ENCODE measurements at regions not wholly inside any gene's neighbourhood (a gene's known extent, or its start where the extent isn't known, plus 50 kb on each side); places are given as distances from the start of the nearest gene placed in this dataset.
A peak's percentile ranks its signal among the peaks of the same experiment; 100 is the strongest.

DNA sequence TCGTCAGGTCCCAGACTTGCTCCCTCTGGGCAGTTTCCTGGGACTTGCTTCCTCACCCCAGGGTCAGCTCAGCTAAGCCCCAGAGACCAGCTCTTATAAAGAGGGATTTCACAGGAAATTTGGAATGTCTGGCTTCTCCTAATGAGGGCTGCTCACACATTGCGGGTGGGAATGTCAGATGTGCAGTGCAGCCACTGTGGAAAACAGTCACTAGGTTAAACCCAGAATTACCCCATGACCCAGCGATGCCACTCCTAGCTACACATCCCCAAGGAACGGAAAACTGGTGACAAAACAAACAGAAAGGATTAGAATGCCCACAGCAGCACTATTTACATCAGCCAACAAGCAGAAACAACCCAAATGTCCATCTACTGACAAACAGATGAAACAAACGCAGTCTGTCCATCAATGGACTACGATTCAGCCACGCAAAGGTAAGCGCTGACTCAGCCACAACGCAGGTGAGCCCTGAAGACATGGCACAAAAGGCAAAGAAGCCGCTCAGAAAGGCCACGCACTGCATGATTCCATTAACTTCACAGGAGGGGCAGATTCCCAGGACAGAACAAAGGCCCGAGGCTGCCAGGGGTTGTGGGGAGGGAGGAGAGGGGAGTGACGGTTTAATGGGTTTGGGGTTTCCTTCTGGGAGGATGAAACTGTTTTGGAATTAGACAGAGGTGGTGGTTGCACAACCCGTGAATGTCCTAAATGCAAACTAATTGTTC, 63.0 kb downstream of the NCOR2 start:
- DNase-seq: no peak

DNA sequence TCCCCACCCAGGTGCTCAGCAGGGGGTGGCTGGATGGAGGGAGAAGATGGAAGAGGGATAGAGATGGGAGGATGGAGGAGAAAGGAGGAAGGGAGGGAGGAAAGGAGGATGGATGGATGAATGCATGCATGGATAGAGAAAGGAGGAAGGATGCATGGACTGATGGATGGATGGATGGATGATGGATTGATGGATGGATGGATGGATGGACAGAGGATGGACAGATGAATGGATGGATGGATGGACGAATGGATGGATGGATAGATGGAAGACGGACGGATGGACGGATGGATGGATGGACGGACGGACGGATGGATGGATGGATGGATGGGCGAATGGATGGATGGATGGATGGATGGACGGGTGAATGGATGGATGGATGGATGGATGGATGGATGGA, 64.1 kb downstream of the NCOR2 start:
- DNase-seq: no peak

DNA sequence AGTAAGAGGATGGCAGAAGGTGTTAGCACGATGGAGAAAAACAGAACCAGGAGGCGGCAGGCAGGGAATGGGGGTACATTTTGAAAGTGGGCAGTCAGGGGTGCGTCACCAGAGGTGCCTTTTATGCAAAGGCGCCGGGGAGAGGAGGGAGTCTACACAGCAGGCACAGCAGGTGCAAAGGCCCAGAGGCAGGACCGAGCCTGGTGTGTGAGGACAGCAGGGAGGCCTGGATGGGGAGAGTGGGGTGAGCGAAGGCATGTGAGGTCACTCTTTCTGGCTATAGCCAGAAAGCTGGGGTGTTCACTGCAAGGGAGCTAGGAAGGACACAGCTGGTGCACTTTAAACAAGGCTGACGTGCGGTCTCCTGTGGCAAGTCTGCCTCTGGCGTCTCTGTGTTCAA, 65.0 kb downstream of the NCOR2 start:
- no peak for DNase-seq

DNA sequence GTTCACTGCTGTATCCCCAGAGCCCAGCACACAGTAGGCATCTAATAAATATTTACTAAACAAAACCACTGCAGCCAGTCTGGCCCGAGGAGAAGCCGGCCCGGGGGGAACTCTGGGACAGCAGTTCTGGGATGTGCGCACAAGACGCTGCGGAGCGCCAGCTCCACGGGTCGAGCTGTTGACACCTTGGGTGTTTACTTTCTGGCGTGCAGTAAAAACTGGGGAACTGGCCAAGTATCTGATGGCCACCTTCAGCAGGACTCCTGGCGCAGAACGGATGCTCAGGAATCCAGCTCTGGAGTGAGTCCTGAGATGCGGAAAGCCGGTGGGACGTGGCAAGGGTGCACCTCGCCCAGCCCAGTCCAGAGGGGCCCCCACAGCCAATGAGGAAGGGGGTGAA, 65.6 kb downstream of the NCOR2 start:
- DNase-seq: no peak

DNA sequence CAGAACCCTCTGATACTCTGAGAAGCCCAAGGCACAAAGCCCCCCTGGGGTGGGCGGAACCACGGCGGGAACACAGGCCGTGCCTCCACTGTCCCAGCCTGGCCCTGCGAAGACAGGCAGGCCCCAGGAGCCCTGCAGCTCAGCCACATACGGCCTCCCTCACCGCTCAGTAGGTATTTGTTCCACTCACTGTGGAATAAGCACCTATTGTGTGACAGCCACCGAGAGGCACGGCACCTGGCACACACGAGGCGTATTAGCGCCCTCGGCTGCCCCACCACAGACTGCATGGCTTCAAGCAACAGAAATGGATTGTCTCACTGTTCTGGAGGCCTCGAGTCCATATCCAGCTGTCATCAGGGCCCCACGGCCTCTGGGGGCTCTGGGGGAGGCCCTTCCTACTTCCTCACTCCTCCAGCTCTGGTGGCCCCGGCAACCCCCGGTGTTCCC, 66.3 kb downstream of the NCOR2 start:
- DNase-seq: no peak

DNA sequence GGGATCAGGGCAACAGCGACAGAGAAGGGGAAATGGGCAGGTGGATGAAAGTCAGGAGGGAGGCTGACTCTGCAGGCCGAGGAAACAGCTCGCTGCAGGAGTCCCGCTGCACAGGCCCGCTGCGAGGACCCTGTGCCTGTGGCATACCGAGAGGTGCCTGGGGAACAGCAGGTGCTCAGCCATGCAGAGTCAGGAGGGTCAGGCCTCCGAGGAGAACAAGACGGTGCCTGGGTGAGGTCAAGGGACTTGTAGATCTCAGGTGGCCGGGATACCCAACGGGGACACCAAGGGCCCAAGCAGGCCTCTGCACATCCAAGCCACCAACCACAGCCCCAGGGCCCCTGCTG, 67.5 kb downstream of the NCOR2 start:
- no peak for DNase-seq

DNA sequence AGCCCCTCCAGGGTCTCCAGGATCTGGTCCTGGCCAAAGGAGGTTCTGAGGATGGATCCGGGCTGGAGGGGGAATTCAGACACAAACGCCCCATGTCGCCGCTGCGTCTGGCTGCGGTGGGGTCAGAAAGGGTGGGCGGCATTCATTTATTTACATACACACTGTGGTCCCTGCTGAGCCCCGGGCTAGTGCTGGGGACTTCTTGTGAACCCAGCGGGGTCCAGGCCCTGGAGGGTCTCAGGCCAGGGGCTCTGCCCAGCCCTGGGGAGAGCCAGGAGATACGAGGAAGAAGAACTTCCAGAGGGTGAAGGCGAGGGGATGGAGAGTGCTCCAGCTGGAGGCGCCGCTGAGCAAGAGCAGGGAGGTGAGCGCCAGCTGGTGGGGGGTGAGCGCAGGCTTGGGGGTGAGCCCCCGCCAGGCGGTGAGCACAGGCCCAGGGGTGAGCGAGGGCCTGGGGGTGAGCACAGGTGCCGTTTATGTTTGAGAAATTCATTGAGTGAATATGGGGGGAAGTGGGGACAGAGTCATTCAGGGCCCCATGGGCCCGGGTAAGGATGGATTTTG, 68.1 kb downstream of the NCOR2 start:
- no peak for DNase-seq

DNA sequence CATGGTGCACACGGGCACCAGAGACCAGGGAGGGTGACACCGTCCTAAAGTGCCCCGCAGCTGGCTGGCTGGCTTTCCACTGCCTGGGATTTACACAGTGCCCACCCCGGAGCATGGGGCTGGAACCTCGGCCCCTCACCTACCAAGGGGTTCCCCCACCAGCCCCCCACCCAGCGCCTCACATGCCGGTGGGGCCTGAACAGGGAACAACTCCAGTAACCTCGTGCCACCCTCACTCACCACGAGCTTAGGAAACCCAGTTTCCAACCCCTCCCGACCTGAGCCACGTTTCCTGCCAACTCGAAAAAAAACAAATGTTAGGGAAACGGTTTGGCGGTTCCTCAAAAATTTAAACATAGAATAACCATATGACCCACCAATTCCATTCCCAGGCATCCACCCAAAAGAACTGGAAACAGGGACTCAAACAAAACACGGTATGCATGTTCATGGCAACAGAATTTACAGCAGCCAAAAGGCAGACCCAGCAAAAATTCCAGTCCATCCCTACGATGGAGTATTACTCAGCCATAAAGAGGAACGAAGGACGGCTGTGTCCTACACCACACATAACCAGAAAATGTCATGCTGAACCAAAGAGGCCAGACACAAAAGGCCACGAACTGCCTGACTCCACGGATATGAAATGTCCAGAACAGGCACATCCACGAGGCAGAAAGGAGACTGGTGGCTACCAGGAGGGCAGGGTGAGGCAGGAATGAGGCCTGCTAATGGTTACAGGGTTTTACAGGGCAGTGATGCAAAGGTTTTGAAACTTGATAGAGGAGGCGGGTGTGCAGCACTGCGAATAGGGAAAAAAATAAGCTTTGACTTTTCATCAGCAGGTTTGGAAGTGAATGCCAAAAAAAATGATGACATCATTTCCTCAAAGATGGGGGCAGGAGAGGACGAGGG, 68.9 kb downstream of the NCOR2 start:
- no peak for DNase-seq

DNA sequence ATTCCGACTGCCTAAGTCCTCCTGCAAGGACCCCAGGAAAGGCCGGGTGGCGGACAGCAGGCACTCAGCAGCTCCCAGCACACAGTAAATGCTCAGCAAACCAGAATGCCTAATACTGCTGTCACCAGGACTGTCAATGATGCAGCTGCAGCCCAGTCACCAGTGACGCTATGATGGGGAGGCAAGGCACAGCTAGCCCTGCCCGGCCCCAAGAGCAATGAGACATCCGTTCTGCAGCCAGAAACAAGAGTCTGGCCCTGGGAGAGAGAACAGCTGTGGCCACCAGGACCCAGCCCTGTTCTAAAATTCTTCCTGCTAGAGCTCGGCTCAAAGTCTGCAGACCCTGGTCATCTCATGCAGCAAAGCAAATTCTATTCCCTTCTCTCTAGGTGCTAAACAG, 69.8 kb downstream of the NCOR2 start:
- no peak for DNase-seq

DNA sequence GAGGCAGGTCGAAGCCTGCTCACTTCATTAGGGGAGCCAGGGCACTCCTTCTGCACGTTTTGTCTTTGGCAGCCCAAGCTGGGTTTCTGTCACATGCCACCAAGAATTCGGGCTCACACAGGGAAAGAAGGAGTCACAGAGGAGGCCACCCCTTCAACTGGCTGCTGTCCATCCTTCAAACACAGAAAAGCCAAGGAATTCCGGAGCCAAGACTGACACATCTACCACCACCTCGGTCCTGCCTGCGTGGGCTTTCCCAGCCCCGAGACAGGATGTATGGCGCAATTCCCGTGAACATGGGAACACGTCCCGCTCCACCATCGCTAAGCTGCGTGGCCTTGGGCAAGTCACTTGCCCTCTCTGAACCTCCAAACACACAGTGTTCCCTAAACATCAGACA, 70.4 kb downstream of the NCOR2 start:
- no peak for DNase-seq

DNA sequence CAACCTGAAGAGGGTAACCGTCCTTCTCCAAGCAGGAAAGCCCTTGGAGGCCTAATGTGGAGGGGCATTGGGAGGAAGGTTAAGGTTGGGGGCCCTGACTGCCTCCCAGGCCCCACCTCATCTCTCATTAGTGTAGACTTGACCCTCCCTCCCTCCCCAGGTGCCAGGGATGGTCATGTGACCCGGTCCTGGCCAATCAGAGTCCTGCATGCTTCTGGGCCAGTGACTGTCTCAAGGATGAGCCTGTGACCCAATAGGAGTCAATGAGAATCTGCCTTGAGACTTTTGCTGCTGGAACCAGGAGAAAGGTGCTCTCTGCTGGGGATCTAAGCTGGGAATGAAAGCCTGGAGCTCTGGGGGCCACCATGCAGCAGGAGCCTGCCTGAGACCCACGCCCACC, 70.8 kb downstream of the NCOR2 start:
- DNase-seq: peak; percentile 18

DNA sequence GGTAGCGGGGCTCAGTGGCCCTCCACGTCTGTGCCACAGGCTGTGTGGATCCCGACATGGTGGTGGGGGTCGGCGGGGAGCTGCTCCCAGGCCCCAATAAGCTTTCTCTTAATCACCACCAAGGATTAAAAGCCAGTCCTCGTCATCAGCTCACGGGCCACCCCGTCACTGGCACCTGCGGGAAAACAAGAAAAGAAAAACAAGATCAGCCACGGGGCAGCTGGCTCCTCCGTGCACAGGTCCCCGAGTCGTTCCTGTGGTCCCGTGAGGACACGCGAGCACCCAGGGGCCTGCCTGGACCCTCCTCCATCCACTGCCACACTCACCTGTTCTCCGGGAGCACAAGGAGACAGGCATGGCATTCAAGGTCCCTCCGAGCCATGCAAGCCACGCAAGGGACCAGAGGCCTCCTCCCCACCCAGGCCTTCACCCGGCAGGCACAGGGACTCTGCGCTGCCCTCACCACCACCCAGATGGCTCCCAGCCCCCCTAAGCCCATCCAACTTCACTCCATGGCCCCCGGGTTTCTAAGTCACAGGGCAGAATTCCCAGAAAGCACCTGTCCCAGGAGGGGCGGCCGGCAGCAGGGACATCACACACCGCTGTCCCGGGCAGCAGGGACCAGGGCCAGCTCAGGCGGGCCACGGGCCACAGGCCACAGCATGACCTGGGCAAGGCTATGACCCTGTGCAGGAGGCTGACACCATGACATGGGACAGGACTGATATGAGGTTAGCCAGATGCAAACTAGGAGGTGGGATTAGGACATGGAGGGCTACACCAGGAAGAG, 72.0 kb downstream of the NCOR2 start:
- no peak for DNase-seq

DNA sequence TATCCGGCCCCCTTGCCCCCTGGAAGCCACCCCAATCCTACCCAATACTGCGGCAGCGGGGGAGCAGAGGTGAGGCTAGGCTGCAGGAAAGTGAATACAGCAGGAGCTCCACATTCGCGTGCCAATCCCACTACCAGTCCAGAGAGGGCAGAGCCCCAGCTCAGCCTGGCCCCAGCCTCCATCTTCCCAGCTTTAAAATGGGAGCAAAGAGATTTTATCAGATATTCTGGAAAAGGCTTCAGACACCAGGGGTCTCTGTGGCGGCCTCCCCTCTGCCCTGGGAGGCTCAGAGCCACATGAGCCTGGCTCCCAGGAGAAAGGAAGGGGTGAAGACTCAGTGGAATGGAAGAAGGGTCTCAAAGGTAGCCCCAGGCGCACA, 72.7 kb downstream of the NCOR2 start:
- no peak for DNase-seq

DNA sequence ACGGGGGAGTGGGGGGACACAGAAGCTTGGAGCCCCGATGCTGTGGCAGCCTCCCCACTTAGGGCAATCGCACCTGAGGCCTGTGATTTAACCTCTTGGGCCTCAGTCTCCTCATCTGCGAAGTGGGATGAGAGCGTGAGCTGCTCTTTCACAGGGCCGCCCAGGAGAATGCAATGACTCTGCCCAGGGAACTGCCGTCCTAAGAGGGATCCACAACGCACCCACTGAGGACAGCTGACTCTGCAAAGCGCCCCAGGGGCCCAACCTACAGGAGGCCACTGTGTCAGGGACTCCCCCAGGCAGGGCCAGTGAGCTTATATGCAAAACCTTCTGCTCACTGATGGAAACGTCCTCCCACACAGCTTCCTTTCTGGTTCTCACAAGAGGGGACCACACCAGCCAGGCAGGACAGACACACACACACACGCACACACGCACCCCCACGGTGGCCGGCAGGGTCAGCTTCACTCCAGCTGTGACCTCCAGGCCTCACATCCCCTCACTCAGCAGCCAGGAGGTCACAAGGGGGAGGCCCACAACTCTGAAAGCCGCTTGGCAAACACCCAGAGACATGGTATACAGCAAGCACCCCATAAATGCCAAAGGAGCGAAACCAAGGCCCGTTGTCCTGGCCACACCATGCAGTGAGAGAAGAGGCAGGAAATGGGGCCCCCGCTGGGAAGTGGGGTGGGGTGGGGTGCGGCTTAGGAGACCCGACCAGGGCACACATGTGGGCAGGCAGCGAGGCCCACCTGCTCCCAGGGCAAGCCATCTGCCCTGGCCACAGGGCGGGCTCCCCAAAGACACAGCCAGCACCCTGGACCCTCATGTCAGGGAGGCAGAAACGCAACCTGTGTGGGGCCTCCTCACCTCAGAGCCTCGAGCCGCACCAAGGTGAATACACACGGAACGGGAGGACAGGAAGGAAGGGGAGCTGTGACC, 73.3 kb downstream of the NCOR2 start:
- peak; percentile 66 for DNase-seq

DNA sequence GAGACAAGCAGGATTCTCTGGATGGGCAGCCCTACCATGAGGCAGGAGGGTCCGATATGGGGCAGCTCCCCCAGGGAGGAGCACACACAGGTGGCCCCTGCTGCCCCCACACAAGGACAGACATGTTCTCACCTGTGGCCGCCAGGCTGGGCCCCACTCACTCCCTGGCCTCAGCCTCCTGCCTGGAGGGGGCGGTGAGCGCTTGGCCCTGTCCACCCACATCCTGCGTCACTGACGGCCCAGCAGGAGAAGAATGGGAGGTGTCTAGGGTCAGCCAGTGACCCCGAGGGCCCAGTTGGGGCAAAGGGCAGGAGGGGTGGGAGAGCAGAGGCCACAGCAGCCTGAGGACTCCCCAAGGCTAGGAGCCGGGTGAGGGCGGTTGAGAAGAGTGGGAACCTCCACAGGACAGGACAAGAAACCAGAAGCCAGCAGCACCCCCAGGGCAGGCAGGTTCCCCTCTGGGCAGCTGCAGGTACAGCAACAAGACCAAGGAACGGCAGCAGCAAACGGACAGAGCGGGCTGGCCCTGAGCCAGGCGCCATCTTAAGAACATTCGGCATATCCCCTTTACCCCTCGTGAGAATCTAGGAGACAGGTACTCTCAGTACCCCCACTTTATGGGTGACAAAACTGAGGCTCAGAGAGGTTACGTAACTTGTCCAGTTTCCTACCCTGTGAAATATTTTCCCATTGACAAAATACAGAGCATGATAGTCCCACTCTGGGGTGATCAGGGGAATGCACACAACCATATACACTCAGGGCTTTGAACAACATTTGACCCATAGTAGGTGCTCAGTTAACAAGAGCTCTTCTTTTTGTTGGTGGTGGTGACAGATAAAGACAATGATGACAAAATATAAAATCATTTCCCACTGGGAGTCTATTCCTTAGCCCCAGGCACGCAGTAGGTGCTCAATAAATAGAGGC, 74.3 kb downstream of the NCOR2 start:
- DNase-seq: no peak

DNA sequence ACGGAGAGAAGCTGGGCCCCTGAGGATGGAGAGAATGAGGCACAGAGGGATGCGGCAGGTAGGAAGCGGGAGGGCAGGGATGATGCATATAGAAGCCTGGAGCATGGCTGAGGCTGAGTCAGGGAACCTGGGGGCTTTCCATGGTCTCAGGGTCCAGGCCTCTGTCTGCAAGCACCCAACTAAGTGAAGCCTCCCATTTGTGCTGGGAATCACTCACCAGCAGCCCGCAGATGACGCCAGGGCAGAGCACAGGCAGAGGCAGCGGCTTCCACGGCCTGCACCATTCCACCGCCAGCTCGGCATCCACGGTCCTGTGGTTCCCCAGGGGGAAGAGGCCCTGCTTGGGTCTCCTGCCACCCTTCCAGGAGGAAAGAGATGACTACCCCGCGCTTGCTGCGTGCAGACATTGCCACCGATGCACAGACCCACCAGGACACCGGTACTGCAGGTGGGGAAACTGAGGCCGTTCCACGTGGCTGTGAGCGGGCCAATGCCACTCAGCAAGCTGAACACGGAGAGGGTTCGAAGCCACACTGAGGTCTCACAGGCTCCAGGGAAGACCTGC, 75.5 kb downstream of the NCOR2 start:
- no peak for DNase-seq

DNA sequence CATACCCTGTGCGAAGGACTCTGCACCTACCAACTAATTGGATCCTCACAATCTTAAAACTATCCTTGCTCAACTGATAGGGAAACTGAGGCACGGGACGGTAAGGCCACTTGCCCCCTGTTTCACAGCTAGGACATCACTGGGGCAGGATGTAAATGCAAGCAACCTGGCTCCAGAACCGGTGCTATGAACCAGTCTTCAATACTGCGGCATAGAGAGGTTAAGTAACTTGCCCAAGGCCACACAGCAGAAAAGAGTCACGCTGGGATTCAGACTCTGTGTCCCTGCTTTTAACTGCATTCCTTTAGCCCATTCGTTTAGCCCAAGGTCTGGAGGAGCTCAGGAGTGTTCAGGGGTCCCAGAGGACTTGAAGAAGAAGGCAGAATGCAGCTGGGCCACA, 76.1 kb downstream of the NCOR2 start:
- no peak for DNase-seq

DNA sequence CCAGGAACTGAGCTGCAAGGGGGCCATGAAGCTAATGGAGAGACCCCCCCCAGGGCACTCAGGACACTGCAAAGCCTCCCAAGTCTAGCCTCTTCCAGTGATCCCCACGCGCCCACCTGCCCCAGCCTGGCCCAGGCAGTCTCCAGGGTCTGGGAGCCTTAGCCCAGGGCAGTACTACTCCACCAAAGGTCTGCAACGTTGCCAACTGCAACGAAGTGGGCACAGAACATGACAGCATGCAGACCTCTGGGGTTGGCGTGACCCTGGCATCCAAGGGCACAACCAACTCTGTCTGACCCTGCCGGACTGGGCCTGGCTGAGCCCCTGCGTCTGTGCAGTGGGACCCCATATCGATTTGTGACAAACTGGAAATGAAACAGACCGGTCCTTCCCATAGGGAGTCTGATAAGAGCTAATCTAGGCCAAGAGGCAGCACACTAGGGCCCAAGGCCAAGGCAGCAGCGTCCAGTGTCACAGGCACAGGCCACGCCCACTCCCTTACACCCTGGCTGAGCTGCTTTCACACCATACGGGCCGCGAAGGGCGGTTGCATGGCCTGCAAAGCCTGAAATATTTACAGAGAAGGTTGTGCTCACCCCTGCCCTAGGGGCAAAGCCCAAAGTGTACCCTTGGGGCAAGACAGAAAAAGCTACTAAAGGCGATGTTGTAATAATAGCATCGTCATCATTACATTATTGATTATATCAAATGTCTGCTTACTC, 76.7 kb downstream of the NCOR2 start:
- no peak for DNase-seq

DNA sequence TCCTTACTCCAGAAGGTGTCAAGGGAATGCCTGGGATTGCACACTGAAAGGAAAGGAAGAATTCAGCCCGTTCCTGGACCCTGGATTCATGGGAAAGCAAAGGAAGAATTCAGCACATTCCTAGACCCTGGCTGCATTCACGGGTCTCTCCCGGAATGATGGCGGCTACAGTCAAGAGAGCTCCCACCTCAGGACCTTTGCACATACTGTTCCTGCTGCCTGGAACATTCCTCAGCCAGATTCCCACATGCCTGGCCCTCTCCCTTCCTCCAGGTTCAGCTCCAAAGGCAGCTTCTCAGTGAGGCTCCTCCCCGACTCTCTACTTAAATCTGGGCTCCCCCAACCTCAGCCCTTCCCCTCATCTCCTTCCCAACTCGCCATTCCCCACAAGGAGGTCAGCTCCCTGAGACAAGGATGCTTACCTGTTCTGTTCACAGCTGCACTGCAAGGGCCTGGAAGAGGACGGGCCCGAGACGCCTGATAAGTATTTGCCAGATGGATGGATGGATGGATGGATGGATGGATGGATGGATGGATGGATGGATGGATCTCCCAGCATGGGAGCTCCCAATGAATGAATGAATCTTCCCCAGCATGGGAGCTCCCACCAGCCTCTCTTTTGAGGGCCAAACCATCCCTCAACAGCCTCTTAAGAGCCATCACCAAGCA, 77.4 kb downstream of the NCOR2 start:
- no peak for DNase-seq
